Neural cell (in vitro differentiated cells): ENCODE measurements at regions not wholly inside any gene's neighbourhood (a gene's known extent, or its start where the extent isn't known, plus 50 kb on each side); places are given as distances from the start of the nearest gene placed in this dataset.
"Not testable (repeated sequence)": the region's sequence is repeated elsewhere in the genome, so short reads cannot be mapped to it uniquely, and the experiment has no call there.

ENCODE experiments used
- H2AFZ ChIP-seq: fragments of 200-600, 300-800 bp; sonication (generic), shearing (Covaris generic); 2 replicates; pipeline ENCODE4 v1.6.0; 2014; ENCODE audit warnings: low read depth, mild to moderate bottlenecking, antibody characterized with exemption, low read length, moderate library complexity
- H3F3A ChIP-seq: fragments of 200-600 bp; shearing (Covaris generic); 2 replicates; pipeline ENCODE4 v1.6.1; 2016; ENCODE audit warnings: mild to moderate bottlenecking, moderate library complexity, mixed read lengths, antibody characterized with exemption, low read length; ENCODE audit not compliant: insufficient read depth, poor library complexity, severe bottlenecking
- H3K27ac ChIP-seq: fragments of 200-600, 300-800 bp; sonication (generic), shearing (Covaris generic); 2 replicates; pipeline ENCODE4 v1.5.1; 2014; ENCODE audit warnings: mild to moderate bottlenecking, low read length, moderate library complexity
- H3K27me3 ChIP-seq: fragments of 300-800, 200-600 bp; sonication (generic), shearing (Covaris generic); 2 replicates; pipeline ENCODE4 v1.6.0; 2014; ENCODE audit warnings: mild to moderate bottlenecking, low read depth, low read length, moderate library complexity; ENCODE audit not compliant: insufficient read depth
- H3K36me3 ChIP-seq: fragments of 300-800, 200-600 bp; sonication (generic), shearing (Covaris generic); 2 replicates; pipeline ENCODE4 v1.5.1; 2014; ENCODE audit warnings: mild to moderate bottlenecking, antibody characterized with exemption, low read length, moderate library complexity; ENCODE audit not compliant: insufficient read depth
- H3K4me2 ChIP-seq: fragments of 300-800, 200-600 bp; sonication (generic), shearing (Covaris generic); 2 replicates; pipeline ENCODE4 v1.6.0; 2014; ENCODE audit warnings: mild to moderate bottlenecking, low read length
- H3K4me3 ChIP-seq: fragments of 300-800, 200-600 bp; sonication (generic), shearing (Covaris generic); 2 replicates; pipeline ENCODE4 v1.5.1; 2014; ENCODE audit warnings: mild to moderate bottlenecking, low read length, moderate library complexity
- H3K79me2 ChIP-seq: fragments of 200-600 bp; shearing (Covaris generic); replicated peaks from 2 replicates; pipeline ENCODE4 v1.6.0; 2014; ENCODE audit warnings: mild to moderate bottlenecking, low read length, moderate library complexity; ENCODE audit not compliant: insufficient read depth
- H3K9ac ChIP-seq: fragments of 300-800, 200-600 bp; sonication (generic), shearing (Covaris generic); 2 replicates; pipeline ENCODE4 v1.6.1; 2016; ENCODE audit warnings: mild to moderate bottlenecking, low read length, mixed read lengths
- H3K9me2 ChIP-seq: fragments of 200-600 bp; shearing (Covaris generic); 2 replicates; pipeline ENCODE4 v1.6.1; 2016; ENCODE audit warnings: mild to moderate bottlenecking, low read length, mixed read lengths; ENCODE audit not compliant: insufficient read depth
- H3K9me3 ChIP-seq: fragments of 200-600, 300-800 bp; sonication (generic), shearing (Covaris generic); 2 replicates; pipeline ENCODE4 v1.6.1; 2016; ENCODE audit warnings: mild to moderate bottlenecking, mixed run types, low read length, moderate library complexity, mixed read lengths
- H4K20me1 ChIP-seq: fragments of 200-600 bp; shearing (Covaris generic); 2 replicates; pipeline ENCODE4 v1.6.1; 2016; ENCODE audit warnings: mild to moderate bottlenecking, mixed run types; ENCODE audit not compliant: insufficient read depth
- CTCF ChIP-seq: fragments of 450-650 bp; IDR thresholded peaks from 2 replicates; pipeline ENCODE4 v1.5.1; 2014; ENCODE audit warnings: antibody characterized with exemption, mild to moderate bottlenecking, moderate library complexity; ENCODE audit not compliant: poor library complexity, severe bottlenecking
- EP300 ChIP-seq: fragments of 450-650 bp; conservative IDR thresholded peaks from 2 replicates; pipeline ENCODE4 v1.6.1; 2014; ENCODE audit warnings: antibody characterized with exemption, mild to moderate bottlenecking, moderate library complexity; ENCODE audit not compliant: poor library complexity, severe bottlenecking
- EZH2 ChIP-seq: fragments of 200-600, 300-800 bp; shearing (Covaris generic), sonication (generic); IDR thresholded peaks from 2 replicates; pipeline ENCODE4 v1.6.1; 2014; ENCODE audit warnings: antibody characterized with exemption, low read length, borderline replicate concordance, mild to moderate bottlenecking; ENCODE audit not compliant: insufficient read depth, poor library complexity, severe bottlenecking
- MXI1 ChIP-seq: fragments of 450-650 bp; conservative IDR thresholded peaks from 2 replicates; pipeline ENCODE4 v1.6.1; 2014; ENCODE audit warnings: antibody characterized with exemption, mild to moderate bottlenecking; ENCODE audit not compliant: poor library complexity, severe bottlenecking
- POLR2AphosphoS5 ChIP-seq: IDR thresholded peaks from 2 replicates; pipeline ENCODE4 v1.6.1; 2012
- RAD21 ChIP-seq: fragments of 450-650 bp; conservative IDR thresholded peaks from 2 replicates; pipeline ENCODE4 v1.6.1; 2014; ENCODE audit warnings: antibody characterized with exemption, mild to moderate bottlenecking, moderate library complexity
- REST ChIP-seq: IDR thresholded peaks from 2 replicates; pipeline ENCODE4 v1.6.1; 2012; ENCODE audit warnings: borderline replicate concordance
- SMC3 ChIP-seq: fragments of 450-650 bp; conservative IDR thresholded peaks from 2 replicates; pipeline ENCODE4 v1.6.1; 2014; ENCODE audit warnings: antibody characterized with exemption, mild to moderate bottlenecking, moderate library complexity; ENCODE audit not compliant: poor library complexity
- TAF1 ChIP-seq: IDR thresholded peaks from 2 replicates; pipeline ENCODE4 v1.6.1; 2012; ENCODE audit warnings: low read depth

- not testable (repeated sequence) for H3K4me2 ChIP-seq, H2AFZ ChIP-seq, H3K36me3 ChIP-seq, H3F3A ChIP-seq, H3K27ac ChIP-seq, H4K20me1 ChIP-seq, H3K9me2 ChIP-seq, H3K79me2 ChIP-seq, H3K9ac ChIP-seq, H3K27me3 ChIP-seq, H3K9me3 ChIP-seq, H3K4me3 ChIP-seq
Measured at GRCh38 chr2:175704568-175704967, 297.5 kb downstream of the LNPK start.

- H3K9me2 ChIP-seq, result no peaks in the 10 kb centered on the region
- H3K79me2 ChIP-seq, result no peaks in the 10 kb centered on the region
- no peak overlapping the region for H3K9ac ChIP-seq
- no peaks in the 10 kb centered on the region for H3F3A ChIP-seq
- H3K4me2 ChIP-seq, result no peak overlapping the region
- H3K4me3 ChIP-seq, result no peak overlapping the region
- H2AFZ ChIP-seq, result no peak overlapping the region
- no peak for TF ChIP-seq EP300
- no peak for TF ChIP-seq EZH2
- TF ChIP-seq TAF1, result no peak
- TF ChIP-seq RAD21, result no peak
- no peak for TF ChIP-seq POLR2AphosphoS5
- TF ChIP-seq MXI1, result no peak
- TF ChIP-seq CTCF, result no peak
- TF ChIP-seq SMC3, result no peak
- no peak for TF ChIP-seq REST
- no peaks in the 10 kb centered on the region for H3K27me3 ChIP-seq
- no peaks in the 10 kb centered on the region for H3K36me3 ChIP-seq
- H3K27ac ChIP-seq, result no peak overlapping the region
- H3K9me3 ChIP-seq, result no peaks in the 10 kb centered on the region
- no peaks in the 10 kb centered on the region for H4K20me1 ChIP-seq
Measured at GRCh38 chr2:175698061-175698460, 304.0 kb downstream of the LNPK start.

GRCh38 chr2:175690113-175690837, 311.8 kb downstream of the LNPK start:
- no peaks in the 10 kb centered on the region for H4K20me1 ChIP-seq
- no peaks in the 10 kb centered on the region for H3K36me3 ChIP-seq
- H3K27ac ChIP-seq, result no peak overlapping the region
- H3K79me2 ChIP-seq, result no peaks in the 10 kb centered on the region
- no peak overlapping the region for H2AFZ ChIP-seq
- H3K27me3 ChIP-seq, result no peaks in the 10 kb centered on the region
- H3F3A ChIP-seq, result no peaks in the 10 kb centered on the region
- no peak overlapping the region for H3K4me3 ChIP-seq
- no peaks in the 10 kb centered on the region for H3K9me2 ChIP-seq
- TF ChIP-seq EZH2, result no peak
- TF ChIP-seq RAD21, result peak; percentile 86
- peak; percentile 83 for TF ChIP-seq CTCF
- peak; percentile 84 for TF ChIP-seq SMC3
- H3K9me3 ChIP-seq, result no peaks in the 10 kb centered on the region
- H3K9ac ChIP-seq, result no peak overlapping the region
- no peak overlapping the region for H3K4me2 ChIP-seq
